SKM-1 treated with dmso at 0.1 percent for 144 hours (cell line): ENCODE measurements at regions not wholly inside any gene's neighbourhood (a gene's known extent, or its start where the extent isn't known, plus 50 kb on each side); places are given as distances from the start of the nearest gene placed in this dataset.

Experiments
- DNase-seq: peaks from one replicate; lab custom pipeline; 2025; ENCODE audit not compliant: unreplicated experiment; lab: John Stamatoyannopoulos, UW

GRCh38 chr10:3548702-3549101, 236.3 kb downstream of the KLF6 start:
- no peak for DNase-seq

DNA sequence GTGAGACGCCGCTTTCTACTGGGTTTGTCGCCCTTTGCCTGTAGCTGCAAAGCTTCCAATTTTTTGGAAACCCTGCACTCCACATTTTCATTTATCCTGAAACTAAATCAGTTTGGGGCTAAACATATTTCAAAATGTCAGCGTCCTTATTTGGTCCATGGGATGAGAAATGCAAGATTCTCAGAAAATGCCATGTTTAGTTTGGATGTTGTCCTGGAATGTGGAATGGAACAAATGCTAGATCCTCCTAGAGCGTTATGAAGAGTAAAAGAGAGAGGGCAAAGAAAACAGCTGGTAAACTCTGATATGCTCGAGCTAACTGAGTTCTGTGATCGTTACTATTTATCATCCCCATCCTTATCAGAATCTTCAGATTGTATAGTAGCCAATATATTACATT, 236.9 kb downstream of the KLF6 start:
- DNase-seq = no peak

DNA sequence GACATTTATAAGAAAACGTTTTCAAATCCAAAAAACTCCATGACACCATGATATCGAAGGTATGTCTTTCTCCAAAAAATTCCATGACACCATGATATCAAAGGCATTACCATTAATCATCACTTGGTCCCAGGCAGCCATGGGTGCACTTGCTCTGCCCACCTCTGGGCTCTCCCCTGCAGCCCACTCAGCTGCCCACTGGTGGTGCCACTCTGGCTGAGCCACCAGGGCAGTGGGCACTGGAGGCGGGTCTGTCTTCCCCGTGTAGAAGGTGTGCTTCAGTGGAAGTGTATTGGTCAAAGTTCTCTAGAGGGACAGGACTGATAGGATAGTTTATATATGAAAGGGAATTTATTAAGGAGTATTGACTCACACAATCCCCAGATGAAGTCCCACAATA, 240.4 kb downstream of the KLF6 start:
- DNase-seq = no peak

DNA sequence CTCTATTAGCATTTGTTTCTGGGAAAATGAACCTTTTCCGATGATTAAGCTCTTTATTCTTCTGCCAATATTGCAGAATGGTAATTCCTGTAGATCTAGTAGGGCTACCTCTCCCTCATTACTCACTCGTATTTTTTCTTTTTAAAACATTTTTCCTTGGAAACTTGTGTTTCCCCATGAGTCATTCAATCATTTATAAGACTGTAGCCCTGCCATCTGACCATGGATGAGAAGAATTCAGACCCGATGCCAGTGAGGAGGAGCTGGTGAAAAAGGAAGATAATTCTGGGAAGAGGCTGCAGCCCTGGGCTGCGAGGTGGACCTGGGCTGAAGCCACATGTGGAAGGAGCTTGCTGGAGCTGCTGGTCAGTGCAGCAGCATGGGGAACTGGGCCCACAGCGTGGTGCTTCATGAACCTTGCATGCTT, 242.8 kb downstream of the KLF6 start:
- DNase-seq = no peak

DNA sequence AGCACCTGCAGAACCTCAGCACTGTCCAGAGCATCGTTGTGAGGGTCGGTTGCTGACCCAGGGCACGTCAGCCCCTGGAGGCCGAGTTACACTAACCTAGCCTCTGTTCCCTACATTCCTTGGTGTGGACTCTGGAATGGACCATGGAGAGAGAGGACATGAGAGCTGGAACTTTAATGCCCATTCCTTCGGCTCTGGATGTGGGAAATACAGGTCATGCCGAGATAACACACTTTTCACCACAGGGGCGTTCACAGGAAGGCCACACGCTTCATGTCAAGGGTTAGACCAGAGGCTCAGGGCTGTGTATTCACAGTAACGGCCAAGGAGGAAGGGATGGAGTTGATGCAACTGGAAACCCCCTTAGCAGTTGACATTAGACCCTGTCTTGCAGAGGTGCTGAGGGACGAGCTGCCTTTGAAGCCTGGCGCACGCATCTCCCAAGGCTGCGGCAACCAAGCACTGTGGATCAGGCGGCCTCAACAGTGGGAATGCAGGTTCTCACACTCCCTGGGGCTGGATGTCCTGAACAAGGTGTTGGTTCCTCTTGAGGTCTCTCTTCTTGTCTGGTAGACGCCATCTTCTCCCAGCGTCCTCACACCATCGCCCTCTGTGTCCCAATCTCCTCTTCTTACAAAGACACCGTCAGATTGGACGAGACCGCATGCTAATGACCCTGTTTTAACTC, 245.2 kb downstream of the KLF6 start:
- no peak for DNase-seq

DNA sequence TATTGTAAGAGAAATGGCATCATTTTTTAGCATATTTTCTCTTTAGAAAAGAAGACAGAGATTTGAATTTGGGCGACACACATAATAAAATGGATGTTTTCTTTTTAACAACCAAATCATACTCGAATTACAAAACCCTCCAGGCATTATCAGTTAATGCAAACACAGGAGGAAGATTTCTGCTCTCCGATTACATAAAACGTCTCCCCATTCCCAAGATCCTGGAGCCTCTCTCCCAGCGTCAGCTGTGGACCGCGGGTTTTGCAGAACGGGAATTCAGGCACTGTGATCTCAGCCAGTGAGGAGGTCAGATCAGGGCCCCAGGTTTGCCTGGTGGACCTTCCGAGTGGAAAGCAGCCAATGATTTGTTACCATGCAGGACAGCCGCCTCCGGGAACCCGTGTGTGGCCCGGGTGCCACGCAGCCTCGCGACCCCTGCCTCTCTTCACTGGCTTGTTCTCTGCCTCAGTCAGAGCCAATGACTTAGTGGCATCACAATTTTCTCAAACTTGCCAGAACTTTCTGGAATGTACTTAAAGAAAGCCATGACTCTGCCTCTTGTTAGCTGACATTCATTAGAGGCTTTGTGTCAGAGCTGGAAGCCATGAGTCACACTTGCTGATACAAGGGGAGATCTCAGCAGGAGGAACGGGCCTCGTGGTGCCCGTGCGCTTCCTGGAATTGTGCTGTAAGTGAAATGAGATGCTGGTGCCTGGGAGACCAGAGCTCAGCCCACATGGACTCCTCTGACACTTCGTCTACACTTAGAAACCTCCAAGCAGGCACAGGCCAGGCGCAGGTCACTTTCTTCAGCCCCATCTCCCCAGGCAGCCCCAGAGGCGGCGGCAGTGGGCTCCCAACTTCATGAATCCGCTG, 246.1 kb downstream of the KLF6 start:
- DNase-seq = no peak

- no peak for DNase-seq
Measured at GRCh38 chr10:3538291-3538655, 246.7 kb downstream of the KLF6 start.

DNA sequence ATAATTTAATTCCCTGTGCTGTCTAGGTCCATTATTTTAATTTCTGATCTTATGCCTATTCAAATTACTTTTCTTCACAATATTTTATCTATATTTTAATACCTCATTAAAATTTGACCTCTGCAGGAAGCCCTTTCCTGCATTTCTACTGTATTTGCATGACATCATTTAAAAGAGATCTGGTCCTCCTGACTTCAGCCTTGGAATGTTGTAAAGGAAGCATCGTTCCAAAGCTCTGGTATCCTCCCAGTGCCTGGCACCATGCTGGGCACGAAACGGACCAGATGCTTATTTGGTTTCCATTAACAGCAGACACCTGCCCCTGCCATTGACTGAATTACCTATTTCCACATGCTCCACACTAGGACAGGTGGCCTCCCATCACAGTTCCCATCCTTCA, 247.5 kb downstream of the KLF6 start:
- DNase-seq = no peak

DNA sequence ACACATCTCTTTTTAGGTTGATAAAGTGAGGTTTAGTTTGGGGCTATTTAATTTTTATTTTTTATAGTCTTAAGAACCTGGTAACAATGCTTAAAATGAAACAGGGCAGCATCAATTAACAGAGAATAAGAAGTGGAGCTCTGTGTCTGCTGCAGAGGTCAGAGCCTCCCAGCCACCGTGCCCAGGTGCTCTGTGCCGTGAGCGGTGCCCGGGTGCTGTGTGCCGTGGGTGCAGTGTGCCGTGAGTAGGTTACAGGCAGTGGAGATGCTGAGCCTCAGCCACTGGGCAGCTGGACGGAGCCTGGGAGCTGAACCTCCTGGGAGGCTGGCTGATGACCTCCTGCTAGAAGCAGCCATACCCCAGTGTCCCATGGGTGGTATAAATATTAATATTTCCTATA, 250.0 kb downstream of the KLF6 start:
- no peak for DNase-seq

DNA sequence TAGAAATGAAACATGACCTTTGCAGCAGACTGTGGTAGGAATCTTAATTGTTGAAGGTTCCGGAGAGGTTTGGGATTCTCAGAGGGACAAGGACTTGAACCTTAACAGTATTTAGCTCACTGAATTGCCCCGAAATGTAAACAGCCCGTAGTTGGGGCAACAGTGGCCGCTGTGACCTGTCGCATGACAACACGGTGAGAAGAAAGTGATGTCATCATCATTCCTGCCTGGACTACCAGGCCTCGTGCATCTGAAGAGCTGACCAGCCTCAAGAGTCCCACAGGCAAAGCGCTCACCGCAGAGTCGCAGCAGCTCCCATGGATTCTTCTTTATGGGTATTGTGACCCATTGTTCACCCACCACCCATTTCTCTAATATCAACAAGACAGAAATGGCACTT, 250.6 kb downstream of the KLF6 start:
- no peak for DNase-seq

DNA sequence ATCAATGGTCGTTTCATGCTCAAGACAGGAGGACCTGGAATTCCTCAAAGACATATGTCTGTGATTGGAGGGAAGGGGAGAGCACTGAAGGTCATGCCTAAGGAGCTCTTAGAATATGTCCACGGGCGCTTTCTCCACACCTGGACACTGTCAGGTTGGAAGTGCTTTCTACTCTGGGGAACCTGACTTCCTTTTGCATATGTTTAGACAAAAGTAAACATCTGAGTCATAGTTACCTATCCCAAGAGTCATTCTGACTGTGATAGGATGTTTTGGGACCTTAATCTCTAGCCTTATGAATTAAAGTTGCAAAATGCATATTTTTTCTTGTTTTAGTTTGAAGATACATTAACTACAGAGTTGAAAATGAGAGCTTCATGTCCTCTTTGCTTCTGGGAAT, 251.7 kb downstream of the KLF6 start:
- no peak for DNase-seq

GRCh38 chr10:3532644-3533043, 252.4 kb downstream of the KLF6 start:
- DNase-seq = no peak

GRCh38 chr10:3531670-3532069, 253.3 kb downstream of the KLF6 start:
- no peak for DNase-seq

DNA sequence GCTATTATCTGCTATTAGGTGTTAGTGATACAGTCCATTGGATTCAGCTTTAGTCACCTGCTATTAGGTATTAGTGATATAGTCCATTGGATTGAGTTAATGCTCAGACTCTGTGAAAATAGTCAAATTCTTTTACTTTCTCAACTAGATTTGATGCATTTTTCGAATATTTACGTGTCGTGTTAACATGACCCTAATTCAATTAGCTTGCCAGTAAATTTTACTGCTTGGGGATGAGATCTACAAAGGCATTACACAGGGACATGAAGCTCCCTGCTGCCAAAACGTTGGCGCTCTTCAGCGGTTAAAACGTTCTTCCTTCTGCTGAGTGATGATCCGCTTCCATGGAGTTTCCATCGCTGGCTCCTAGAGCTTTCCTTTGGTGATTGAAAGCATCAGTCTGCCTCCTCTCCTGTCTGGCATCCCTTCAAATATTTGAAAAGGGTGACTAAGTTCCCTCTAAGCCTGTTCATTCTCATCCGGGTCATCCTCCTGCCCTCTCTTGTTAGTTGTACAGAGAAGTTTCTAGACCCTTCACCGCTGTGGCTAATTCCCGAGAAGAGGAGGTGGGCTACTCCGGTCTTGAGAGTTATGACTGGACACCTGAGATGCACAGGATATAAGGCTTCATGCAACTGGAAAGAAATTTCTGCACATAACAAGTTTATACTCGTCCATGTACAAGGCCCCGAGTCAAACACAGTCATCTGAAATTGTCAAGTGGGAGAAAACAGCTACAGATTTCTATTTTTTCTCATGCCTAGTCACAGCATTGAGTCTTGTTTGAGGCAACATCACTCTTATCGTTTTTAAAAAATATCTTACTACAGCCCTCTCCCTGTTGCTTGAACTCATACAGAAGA, 254.0 kb downstream of the KLF6 start:
- DNase-seq = no peak

DNA sequence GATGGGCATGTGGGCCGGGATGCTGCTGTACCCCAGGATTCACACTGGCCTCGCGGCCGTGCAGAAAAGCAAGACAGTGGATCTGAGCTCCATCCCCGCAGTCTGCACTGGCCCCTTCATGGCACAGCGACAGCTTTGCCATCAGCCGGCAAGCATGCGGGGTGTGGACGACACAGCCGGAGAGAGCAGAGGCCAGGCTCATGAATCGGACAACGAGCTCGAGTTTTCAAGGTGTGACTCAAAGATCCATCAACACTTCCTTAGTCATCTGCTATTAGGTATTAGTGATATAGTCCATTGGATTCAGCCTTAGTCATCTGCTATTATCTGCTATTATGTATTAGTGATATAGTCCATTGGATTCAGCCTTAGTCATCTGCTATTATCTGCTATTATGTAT, 254.7 kb downstream of the KLF6 start:
- DNase-seq = no peak

- DNase-seq = no peak
Measured at GRCh38 chr10:3529691-3530090, 255.3 kb downstream of the KLF6 start.

DNA sequence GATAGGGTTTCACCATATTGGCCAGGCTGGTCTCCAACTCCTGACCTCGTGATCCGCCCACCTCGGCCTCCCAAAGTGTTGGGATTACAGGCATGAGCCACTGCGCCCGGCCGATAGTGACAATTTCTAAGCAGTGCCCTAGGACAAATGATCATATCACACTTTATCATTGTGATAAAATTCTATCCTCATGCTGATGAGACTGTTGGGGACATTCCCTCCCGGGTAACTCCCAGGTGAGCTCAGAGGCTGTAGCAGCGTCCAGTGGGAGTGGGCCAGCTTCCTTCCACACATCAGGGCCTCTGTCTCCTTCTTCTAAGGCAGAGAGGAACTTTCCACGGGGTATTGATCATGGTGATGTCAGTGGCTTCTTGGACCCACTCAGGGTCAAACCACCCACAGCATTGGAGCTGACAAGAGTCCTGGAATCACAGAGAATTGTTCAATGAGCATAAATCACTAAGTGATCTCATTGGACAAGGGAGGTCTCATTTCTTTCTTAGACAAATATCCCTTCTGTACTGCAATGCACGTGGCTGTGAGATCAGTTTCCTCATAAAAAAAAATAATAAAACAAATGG, 256.1 kb downstream of the KLF6 start:
- DNase-seq = no peak

GRCh38 chr10:3528271-3528670, 256.7 kb downstream of the KLF6 start:
- no peak for DNase-seq

- DNase-seq = no peak
Measured at GRCh38 chr10:3527869-3528268, 257.1 kb downstream of the KLF6 start.

DNA sequence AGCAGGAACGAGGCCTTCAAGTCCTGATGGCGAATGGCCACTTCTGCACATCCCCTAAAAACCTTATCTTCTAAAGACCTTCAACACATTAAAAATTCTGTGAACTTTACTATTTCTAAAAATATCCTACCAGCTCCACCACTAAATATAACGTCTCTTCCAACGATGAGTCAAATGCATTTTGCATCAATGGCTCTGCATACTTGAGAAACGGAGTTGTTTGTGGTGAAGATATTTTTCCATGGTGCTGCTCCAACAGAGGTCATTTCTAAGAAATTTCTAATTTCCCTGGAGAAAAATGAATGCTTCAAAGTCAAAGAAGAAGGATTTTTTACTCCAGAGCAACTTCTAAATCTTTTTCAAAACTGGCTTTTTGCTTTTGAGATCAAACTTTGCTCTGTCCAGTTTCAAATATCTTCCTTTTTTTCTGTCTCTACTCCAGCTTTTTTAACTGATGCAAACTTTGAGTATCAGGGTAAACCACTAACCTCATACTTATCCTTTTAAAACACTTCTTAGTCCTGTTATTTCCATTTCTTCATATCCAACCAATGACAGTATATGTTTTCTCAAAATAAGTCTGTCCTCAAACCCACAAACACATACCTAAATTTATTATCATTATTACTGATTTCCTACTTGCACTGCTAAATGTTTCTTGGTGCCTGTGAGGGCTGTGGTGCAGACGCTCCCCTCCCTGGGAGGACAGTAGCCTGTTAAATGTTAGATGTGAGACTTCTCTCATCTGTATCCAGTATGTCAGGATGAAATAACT, 258.1 kb downstream of the KLF6 start:
- DNase-seq = no peak
